HG02970 (cell line): ENCODE measurements at regions not wholly inside any gene's neighbourhood (a gene's known extent, or its start where the extent isn't known, plus 50 kb on each side); places are given as distances from the start of the nearest gene placed in this dataset.

Experiments used
- ATAC-seq: cut with Tn5 transposase; IDR thresholded peaks from one replicate; pipeline ENCODE4 v1.9.1; 2021; ENCODE audit warnings: mild to moderate bottlenecking, moderate library complexity, moderate number of reproducible peaks; ENCODE audit not compliant: unreplicated experiment, low FRiP score

DNA sequence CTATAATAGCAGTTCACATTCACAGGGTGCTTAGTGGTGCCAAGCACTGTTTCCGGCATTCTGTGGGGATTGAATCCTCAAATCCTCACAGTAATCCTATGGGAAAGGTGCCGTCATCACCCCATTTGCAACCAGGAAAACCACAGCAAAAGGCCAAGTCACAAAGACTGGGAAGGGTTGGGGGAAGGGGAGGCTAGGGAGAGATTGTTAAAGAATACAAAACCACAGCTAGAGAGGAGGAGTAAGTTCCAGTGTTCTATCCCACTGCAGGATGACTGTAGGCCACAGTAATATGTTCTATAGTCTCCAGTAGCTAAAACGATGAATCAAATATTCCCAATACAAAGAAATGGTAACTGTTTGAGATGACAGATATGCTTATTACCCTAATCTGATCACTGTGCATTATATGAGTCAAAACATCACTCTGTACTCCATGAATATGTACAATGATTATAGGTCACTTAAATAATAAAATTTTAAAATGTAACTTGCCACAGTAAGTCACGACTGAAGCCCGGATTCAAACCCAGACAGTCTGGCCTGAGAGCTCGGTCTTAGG lies 256.8 kb downstream of the TOMM20 start:
- ATAC-seq: no peak

- no peak for ATAC-seq
These were observed 257.5 kb downstream of the TOMM20 start for GRCh38 chr1:234871039-234871709.

GRCh38 chr1:234870020-234870981 lies 258.3 kb downstream of the TOMM20 start:
- no peak for ATAC-seq

DNA sequence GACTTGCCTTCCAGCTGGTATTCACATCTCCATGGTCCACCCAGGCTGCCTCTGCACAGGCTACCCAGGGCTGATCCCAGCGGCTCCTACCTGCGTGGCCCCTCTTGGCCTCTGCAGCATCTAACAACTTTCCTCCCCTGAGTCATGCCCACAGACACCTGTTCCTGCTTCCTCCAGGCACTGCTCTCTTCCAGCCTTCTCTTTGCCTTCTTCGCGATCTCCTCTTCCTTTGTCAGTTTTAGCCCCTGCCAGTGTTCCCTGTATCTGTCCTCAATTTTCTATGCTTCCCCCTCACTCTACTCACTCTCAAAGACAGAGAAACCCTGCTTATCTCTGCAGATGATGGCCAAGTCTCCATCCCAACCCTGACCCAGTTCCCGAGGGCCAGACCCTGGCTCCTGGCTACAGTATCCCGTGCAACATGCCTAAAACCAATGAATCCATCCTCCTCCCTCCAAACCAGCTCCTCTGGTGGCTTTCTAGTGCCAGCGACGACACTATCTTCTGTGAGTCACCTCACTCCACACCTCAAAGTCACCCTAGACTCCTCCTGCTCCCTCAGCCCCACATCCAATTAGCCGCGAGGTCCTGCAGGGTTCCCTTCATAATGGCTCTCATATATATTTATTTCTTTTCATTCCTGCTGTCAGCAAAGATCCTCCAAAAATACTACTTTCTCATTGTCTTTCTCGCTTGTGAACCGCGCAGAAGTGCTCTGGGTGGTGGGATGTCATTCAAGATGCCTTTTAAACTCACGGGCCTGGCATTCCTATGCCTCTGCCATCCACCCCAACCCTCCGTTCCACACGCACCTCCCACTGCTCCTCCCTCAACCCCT lies 259.2 kb downstream of the TOMM20 start:
- ATAC-seq: no peak

DNA sequence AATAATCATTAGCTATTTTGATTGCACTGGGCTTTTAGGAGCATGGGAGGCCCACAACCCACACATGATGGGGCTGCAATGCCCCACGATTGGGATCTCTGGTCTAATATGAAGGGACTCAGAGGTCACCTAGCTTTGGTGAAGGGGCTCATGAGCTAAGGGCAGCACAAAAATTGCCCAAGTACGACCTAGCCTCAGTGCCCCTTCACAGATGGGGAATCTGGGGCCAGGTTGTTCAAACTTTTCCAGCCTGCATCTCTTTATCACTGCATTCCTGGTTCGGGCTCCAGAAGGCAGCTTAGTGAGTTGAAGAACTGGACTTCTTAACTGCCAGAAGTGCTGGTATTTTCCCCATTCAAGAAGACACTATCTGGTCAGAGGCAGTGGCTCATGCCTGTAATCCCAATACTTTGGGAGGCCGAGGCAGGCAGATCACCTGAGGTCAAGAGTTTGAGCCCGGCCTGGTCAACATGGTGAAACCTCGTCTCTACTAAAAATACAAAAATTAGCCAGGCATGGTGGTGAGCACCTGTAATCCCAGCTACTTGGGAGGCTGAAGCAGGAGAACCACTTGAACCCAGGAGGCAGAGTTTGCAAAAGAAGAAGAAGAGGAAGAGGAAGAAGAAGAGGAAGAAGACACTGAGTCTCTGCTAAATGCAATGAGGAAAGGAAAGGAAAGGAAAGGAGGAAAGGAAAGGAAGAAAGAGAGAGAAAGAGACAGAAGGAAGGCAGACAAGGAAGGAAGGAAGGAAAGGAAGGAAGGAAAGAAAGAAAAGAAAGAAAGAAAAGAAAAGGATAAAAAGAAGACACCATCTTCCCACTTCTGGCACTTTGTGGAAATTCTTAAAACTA lies 258.5 kb upstream of the IRF2BP2 start:
- ATAC-seq: no peak

GRCh38 chr1:234866007-234866866 lies 256.3 kb upstream of the IRF2BP2 start:
- ATAC-seq: no peak

- ATAC-seq: no peak
These were observed 255.4 kb upstream of the IRF2BP2 start for GRCh38 chr1:234865171-234866006.

DNA sequence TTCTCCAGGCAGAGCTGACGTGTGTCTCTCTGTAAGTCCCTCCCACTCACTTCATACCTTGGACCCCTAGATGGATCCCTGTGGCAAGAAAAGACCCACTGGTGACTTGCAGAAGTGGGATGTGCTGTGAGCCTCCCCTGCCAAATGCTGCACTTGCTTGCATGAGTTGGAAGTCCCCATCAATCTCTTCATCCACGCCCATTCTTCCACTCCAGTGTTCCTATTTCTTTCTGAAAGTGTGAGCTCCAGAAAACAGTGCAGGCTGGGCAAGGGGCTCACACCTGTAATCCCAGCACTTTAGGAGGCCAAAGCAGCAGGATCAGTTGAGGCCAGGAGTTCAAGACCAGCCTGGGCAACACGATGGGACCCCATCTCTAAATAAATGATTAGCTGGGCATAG lies 254.1 kb upstream of the IRF2BP2 start:
- ATAC-seq: no peak

DNA sequence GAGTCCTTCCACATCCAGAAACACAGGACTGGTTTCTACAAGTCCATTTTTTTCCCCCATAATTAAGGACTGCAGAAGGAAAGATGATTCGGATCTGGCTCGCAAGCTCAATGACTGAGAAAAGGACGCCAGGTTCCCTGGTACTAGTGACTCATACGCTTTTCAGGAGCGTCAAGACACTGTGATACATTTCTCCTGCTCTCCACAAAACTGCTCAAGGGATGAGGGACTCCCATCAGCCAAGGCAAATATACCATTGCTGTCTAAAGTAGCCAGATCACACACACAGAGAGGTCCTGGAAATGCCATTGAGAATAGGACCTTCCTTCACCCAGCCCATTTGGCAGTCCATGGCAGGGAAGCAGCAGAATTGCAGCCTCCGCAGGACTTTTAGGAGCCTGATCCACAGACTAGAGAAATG lies 253.6 kb upstream of the IRF2BP2 start:
- ATAC-seq: no peak

DNA sequence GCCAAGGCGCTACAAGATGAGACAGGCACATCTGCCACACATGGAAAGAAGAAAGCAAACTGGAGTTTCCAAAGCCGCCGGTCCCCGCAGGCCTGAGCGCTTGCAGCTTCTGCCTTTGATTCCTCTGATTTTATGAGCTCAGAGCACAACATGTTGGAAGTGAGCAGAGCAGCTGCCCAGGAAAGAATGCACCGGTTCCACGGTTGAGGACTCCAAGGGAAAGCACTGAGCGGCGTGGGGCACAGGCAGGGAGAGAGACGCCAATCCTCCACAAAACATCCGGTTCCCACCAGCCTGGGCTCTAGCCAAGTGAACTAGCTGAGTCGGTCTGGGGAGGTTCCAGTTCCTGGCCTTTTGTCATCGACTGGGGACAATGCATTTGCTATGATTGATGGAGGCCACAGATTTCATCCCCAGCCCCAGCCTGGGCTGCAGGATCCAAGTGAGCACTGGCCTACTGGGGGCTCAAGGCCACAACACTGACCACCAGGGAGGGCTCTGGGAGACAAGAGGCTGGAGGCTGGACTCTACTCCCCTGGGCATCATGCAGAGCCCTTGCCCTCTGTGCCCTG lies 253.1 kb upstream of the IRF2BP2 start:
- no peak for ATAC-seq

DNA sequence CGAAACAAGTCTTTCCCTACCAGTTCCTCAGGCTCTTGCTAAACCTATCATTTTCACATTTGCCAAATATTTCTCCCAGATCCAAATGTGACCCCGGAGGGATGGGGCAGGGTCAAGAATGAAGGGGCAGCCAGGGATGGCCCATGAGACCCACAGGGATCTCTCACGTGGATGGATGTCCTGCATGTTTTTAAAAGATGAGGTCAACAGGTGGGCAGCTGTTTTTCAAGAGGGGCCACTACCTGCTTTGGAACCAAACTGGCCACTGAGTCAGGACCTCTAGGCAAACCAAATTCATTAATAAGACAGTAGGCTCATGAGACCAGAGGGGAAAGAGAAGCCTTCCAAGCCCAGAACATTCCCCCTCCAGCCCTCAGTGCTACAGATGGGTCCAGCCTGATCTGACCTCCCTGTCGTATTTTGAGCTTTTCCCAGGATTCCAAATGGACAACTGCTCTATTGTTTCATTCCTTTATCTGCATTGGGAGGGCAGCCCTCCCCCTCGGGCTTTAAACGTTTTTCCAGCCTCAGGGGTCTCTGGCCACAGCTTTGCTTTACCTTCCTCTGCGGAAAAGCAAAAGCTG lies 252.5 kb upstream of the IRF2BP2 start:
- no peak for ATAC-seq

DNA sequence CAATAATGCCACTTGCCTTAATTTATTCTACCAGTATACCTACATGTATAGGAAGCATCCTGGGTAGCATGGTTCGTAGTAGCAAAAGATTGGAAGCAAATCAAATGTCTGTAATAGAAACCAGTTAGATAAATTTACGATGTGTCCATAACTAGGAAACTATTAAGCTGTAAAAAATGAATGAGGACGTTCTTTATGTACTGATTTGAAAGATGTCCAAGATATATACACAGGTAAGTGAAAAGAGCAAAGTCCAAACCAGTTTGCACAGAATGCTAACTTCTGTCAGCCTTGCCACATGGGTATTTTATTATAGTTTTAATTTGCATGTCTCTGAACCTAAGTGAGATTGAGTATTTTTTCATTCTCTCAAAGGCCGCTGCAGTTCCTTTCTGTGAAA lies 251.8 kb upstream of the IRF2BP2 start:
- no peak for ATAC-seq

DNA sequence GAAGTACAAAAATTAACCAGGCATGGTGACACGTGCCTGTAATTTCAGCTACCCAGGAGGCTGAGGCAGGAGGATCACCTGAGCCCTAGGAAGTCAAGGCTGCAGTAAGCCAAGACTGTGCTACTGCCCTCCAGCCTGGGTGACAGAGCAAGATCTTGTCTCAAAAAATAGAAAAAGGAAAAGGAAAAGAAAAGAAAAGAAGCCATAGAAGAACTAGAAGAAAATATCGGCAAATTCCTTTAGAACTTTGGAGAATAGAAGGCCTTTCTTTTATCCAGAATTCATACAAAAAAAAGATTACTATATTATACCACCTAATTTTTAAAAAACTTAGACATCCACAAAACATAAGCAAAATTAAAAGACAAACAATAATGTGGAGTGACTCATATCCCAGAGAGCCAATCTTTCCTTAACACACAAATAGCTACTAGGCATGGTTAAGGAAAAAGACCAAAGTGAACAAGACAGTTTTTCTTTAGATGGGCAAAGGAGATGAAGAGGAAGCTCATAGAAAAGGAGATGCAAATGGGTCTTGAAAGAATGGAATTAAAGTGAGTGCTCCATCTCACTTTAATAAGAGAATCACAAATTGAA lies 251.1 kb upstream of the IRF2BP2 start:
- ATAC-seq: no peak

- ATAC-seq: no peak
These were observed 248.7 kb upstream of the IRF2BP2 start for GRCh38 chr1:234858722-234859121.

GRCh38 chr1:234856845-234857245 lies 246.9 kb upstream of the IRF2BP2 start:
- no peak for ATAC-seq

- ATAC-seq: no peak
These were observed 245.9 kb upstream of the IRF2BP2 start for GRCh38 chr1:234855851-234856250.

DNA sequence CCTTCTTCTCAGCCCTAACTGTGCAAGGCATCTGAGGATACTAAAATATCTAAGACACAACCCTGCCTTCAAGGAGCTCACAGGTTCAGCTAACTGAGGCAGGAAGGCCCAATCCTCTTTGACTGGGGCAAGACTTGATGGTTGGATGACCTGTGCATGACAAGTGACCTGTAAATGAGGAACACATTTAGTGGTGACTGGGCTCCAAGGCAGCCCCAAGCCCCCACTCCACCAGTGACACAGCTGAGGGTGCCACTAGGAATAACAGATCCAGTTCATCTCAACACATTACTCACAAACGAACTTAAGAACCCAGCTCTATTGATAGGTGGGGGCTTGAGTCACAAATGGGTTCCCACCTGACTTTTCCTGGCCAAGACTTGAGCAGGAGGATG lies 244.7 kb upstream of the IRF2BP2 start:
- ATAC-seq: no peak
